H9 (cell line): ENCODE measurements at regions not wholly inside any gene's neighbourhood (a gene's known extent, or its start where the extent isn't known, plus 50 kb on each side); places are given as distances from the start of the nearest gene placed in this dataset.

ENCODE experiments used
- DNase-seq: peaks from one replicate; pipeline ENCODE4 v3.0.0-alpha.2; 2017
- H2AFZ ChIP-seq: one replicate; pipeline ENCODE4 v1.6.1; 2013; ENCODE audit warnings: mild to moderate bottlenecking, low read length, control low read depth, moderate library complexity
- H2AK5ac ChIP-seq: 2 replicates; pipeline ENCODE4 v1.6.1; 2013; ENCODE audit warnings: low read length, control low read depth, mixed read lengths; ENCODE audit not compliant: insufficient read length
- H2BK120ac ChIP-seq: one replicate; pipeline ENCODE4 v1.6.1; 2013; ENCODE audit warnings: low read depth, mild to moderate bottlenecking, low read length, control low read depth, inconsistent platforms; ENCODE audit not compliant: poor library complexity, severe bottlenecking
- H2BK12ac ChIP-seq: 2 replicates; pipeline ENCODE4 v1.6.1; 2013; ENCODE audit warnings: low read length, control low read depth, mixed read lengths, low read depth; ENCODE audit not compliant: insufficient read length
- H2BK15ac ChIP-seq: 2 replicates; pipeline ENCODE4 v1.6.1; 2013; ENCODE audit warnings: low read depth, low read length, control low read depth
- H2BK20ac ChIP-seq: one replicate; pipeline ENCODE4 v1.6.1; 2013; ENCODE audit warnings: low read depth, mild to moderate bottlenecking, low read length, control low read depth, inconsistent platforms; ENCODE audit not compliant: poor library complexity, severe bottlenecking
- H2BK5ac ChIP-seq: 2 replicates; pipeline ENCODE4 v1.6.1; 2013; ENCODE audit warnings: low read length, control low read depth, mixed read lengths; ENCODE audit not compliant: insufficient read length
- H3K14ac ChIP-seq: 2 replicates; pipeline ENCODE4 v1.6.1; 2013; ENCODE audit warnings: low read length, control low read depth; ENCODE audit not compliant: insufficient read depth
- H3K18ac ChIP-seq: 2 replicates; pipeline ENCODE4 v1.6.1; 2013; ENCODE audit warnings: low read depth, mild to moderate bottlenecking, mixed read lengths, low read length, control low read depth; ENCODE audit not compliant: insufficient read length
- H3K23ac ChIP-seq: 2 replicates; pipeline ENCODE4 v1.6.1; 2013; ENCODE audit warnings: low read length, control low read depth, mixed read lengths, low read depth; ENCODE audit not compliant: insufficient read length
- H3K23me2 ChIP-seq: 2 replicates; pipeline ENCODE4 v1.6.1; 2013; ENCODE audit warnings: low read depth, mild to moderate bottlenecking, mixed read lengths, low read length, control low read depth; ENCODE audit not compliant: insufficient read length, poor library complexity, severe bottlenecking
- H3K27ac ChIP-seq: 2 replicates; pipeline ENCODE4 v1.5.1; 2013; ENCODE audit warnings: low read length, control low read depth, mixed read lengths, low read depth; ENCODE audit not compliant: insufficient read length
- H3K27me3 ChIP-seq: 2 replicates; pipeline ENCODE4 v1.6.1; 2013; ENCODE audit warnings: low read length, control low read depth, inconsistent platforms; ENCODE audit not compliant: insufficient read depth
- H3K4ac ChIP-seq: 2 replicates; pipeline ENCODE4 v1.6.1; 2013; ENCODE audit warnings: low read depth, mild to moderate bottlenecking, control low read depth, inconsistent platforms, low read length, moderate library complexity
- H3K4me1 ChIP-seq: 2 replicates; pipeline ENCODE4 v1.6.1; 2013; ENCODE audit warnings: low read length, control low read depth, inconsistent platforms; ENCODE audit not compliant: insufficient read depth
- H3K4me2 ChIP-seq: 2 replicates; pipeline ENCODE4 v1.6.1; 2013; ENCODE audit warnings: low read length, control low read depth, mixed read lengths; ENCODE audit not compliant: insufficient read length, insufficient read depth
- H3K56ac ChIP-seq: 2 replicates; pipeline ENCODE4 v1.6.1; 2013; ENCODE audit warnings: low read depth, mild to moderate bottlenecking, mixed read lengths, low read length, control low read depth; ENCODE audit not compliant: insufficient read length
- H3K79me1 ChIP-seq: 2 replicates; pipeline ENCODE4 v1.6.1; 2013; ENCODE audit warnings: low read depth, mild to moderate bottlenecking, moderate library complexity, low read length, control low read depth, inconsistent platforms; ENCODE audit not compliant: insufficient read depth, poor library complexity, severe bottlenecking
- H3K79me2 ChIP-seq: 2 replicates; pipeline ENCODE4 v1.6.1; 2013; ENCODE audit warnings: low read length, control low read depth, inconsistent platforms; ENCODE audit not compliant: insufficient read depth
- H3K9ac ChIP-seq: 2 replicates; pipeline ENCODE4 v1.6.1; 2013; ENCODE audit warnings: low read length, control low read depth, mixed read lengths; ENCODE audit not compliant: insufficient read length; ENCODE audit errors: extremely low read depth
- H3K9me3 ChIP-seq: one replicate; pipeline ENCODE4 v1.6.1; 2013; ENCODE audit warnings: low read depth, low read length, inconsistent platforms; ENCODE audit not compliant: control insufficient read depth
- H3T11ph ChIP-seq: one replicate; pipeline ENCODE4 v1.6.1; 2013; ENCODE audit warnings: mild to moderate bottlenecking, low read length, control low read depth, inconsistent platforms
- H4K20me1 ChIP-seq: one replicate; pipeline ENCODE4 v1.6.1; 2013; ENCODE audit not compliant: control insufficient read depth, insufficient read length, insufficient read depth
- H4K5ac ChIP-seq: 2 replicates; pipeline ENCODE4 v1.6.1; 2013; ENCODE audit warnings: low read depth, mild to moderate bottlenecking, mixed read lengths, low read length, control low read depth; ENCODE audit not compliant: insufficient read length
- H4K8ac ChIP-seq: replicated peaks from 2 replicates; pipeline ENCODE4 v1.6.1; 2013; ENCODE audit warnings: low read length, control low read depth, mixed read lengths, low read depth; ENCODE audit not compliant: insufficient read length
- H4K91ac ChIP-seq: 2 replicates; pipeline ENCODE4 v1.6.1; 2013; ENCODE audit warnings: low read depth, mild to moderate bottlenecking, moderate library complexity, mixed read lengths, low read length, control low read depth; ENCODE audit not compliant: insufficient read length
- H3K27ac Mint-ChIP-seq, 3 experiments: 2 replicates in 2 of 3; 3 replicates in 1 of 3; pipeline ENCODE4 v1.8.0; 2020 to 2021; ENCODE audit warnings: mixed read lengths in 3 of 3, mild to moderate bottlenecking in 1 of 3, moderate library complexity in 1 of 3
- H3K27me3 Mint-ChIP-seq: 2 replicates; pipeline ENCODE4 v1.8.0; 2021; ENCODE audit warnings: low read depth, mild to moderate bottlenecking, moderate library complexity, mixed read lengths
- H3K36me3 Mint-ChIP-seq, 3 experiments: 2 replicates in 2 of 3; 3 replicates in 1 of 3; pipeline ENCODE4 v1.8.0; 2020 to 2021; ENCODE audit warnings: low read depth in 3 of 3, mixed read lengths in 3 of 3; ENCODE audit not compliant: insufficient read depth in 1 of 3
- H3K4me1 Mint-ChIP-seq, 2 experiments: 2 replicates each; pipeline ENCODE4 v1.8.0; 2020; ENCODE audit warnings: mixed read lengths in 2 of 2
- H3K4me3 Mint-ChIP-seq, 2 experiments: 2 replicates in 1 of 2; 3 replicates in 1 of 2; pipeline ENCODE4 v1.8.0; 2020 to 2021; ENCODE audit warnings: mild to moderate bottlenecking in 2 of 2, mixed read lengths in 2 of 2, moderate library complexity in 1 of 2
- H3K9me3 Mint-ChIP-seq, 2 experiments: 2 replicates in 1 of 2; 3 replicates in 1 of 2; pipeline ENCODE4 v1.8.0; 2020; ENCODE audit warnings: mild to moderate bottlenecking in 2 of 2, mixed read lengths in 2 of 2, moderate library complexity in 1 of 2
- WGBS: extraction: QIAGEN DNeasy Blood & Tissue Kit; methylation state at CpG from one replicate; pipeline ENCODE4 v1.1.7; 2013; ENCODE audit warnings: missing lambda C conversion rate, low lambda C conversion rate, mixed read lengths; ENCODE audit not compliant: insufficient read length; ENCODE audit errors: extremely low coverage; 5-methylcytosine and 5-hydroxymethylcytosine counted together
- TF ChIP-seq, protein P1 (sequence below): fragments of 200-600 bp; sonication (generic); conservative IDR thresholded peaks from 3 replicates; pipeline ENCODE4 v1.8.0; 2021; ENCODE audit warnings: antibody characterized with exemption, mild to moderate bottlenecking

DNA sequence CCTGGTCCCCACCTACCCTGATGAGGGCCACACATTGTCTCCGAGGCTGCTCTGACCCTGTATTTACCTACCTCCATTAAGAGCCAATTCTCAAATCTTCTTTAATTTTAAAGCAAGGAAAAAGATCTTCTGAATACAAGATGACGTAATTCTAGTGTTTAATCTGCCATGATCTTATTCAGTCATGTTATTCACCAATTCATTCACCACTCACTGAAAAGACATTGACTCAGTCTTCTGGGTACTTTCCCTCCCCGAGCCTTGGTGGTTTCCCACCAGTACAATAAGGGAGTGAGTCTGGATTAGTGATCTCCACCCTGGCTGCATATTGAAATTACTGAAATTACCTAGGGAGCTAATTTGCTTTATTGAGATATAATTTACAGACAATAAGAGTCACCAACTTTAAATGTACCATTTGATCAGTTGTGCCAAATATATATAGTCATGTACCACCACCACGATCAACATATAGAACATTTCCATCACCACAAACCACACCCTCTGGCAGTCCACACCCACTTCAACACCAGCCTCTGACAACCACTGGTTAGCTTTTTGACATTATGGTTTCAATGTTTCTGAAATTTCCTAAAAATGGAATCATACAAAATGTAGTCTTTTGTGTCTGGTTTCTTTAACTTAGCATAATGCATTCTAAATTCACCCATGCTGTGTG, 117.5 kb upstream of the UNC5B start:
- Histone ChIP-seq H3K18ac (no peak overlapping the region), H3K56ac (no peak overlapping the region), H3K9me3 (no peaks in the 10 kb centered on the region), H3K23ac (no peak overlapping the region), H3K23me2 (no peaks in the 10 kb centered on the region), H4K20me1 (no peaks in the 10 kb centered on the region), H2BK5ac (no peak overlapping the region), H2AK5ac (no peak overlapping the region), H3K9ac (no peak overlapping the region), H2BK120ac (no peak overlapping the region), H4K8ac (no peak overlapping the region), H3K14ac (no peak overlapping the region), H3K4me2 (no peak overlapping the region), H3K4me1 (no peaks in the 10 kb centered on the region; the same call in 1 of the 2 replicates), H4K91ac (no peak overlapping the region), H3T11ph (no peak overlapping the region), H2AFZ (no peak overlapping the region), H3K27me3 (no peaks in the 10 kb centered on the region), H2BK12ac (no peak overlapping the region), H3K79me2 (no peaks in the 10 kb centered on the region), H4K5ac (no peak overlapping the region), H3K4ac (no peak overlapping the region), H2BK15ac (no peak overlapping the region), H3K27ac (no peak overlapping the region), H3K79me1 (no peaks in the 10 kb centered on the region), H2BK20ac (no peak overlapping the region)
- Mint-ChIP-seq H3K9me3 (no peaks in the 10 kb centered on the region; a peak in 2 of 5 replicates), H3K36me3 (no peaks in the 10 kb centered on the region), H3K27ac (no peak overlapping the region), H3K27me3 (peaks cover 23% of the 10 kb centered on the region), H3K4me1 (peaks cover 8 to 20% of the 10 kb centered on the region in 2 experiments), H3K4me3 (no peak overlapping the region)
- TF ChIP-seq, protein P1, sequence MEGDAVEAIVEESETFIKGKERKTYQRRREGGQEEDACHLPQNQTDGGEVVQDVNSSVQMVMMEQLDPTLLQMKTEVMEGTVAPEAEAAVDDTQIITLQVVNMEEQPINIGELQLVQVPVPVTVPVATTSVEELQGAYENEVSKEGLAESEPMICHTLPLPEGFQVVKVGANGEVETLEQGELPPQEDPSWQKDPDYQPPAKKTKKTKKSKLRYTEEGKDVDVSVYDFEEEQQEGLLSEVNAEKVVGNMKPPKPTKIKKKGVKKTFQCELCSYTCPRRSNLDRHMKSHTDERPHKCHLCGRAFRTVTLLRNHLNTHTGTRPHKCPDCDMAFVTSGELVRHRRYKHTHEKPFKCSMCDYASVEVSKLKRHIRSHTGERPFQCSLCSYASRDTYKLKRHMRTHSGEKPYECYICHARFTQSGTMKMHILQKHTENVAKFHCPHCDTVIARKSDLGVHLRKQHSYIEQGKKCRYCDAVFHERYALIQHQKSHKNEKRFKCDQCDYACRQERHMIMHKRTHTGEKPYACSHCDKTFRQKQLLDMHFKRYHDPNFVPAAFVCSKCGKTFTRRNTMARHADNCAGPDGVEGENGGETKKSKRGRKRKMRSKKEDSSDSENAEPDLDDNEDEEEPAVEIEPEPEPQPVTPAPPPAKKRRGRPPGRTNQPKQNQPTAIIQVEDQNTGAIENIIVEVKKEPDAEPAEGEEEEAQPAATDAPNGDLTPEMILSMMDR = no peak
- no CpG with 5 or more reads among the region's 4 CpGs for whole genome bisulfite sequencing
- no peak for DNase-seq
